ENCODE measurements at regions not wholly inside any gene's neighbourhood (a gene's known extent, or its start where the extent isn't known, plus 50 kb on each side); places are given as distances from the start of the nearest gene placed in this dataset.

DNA sequence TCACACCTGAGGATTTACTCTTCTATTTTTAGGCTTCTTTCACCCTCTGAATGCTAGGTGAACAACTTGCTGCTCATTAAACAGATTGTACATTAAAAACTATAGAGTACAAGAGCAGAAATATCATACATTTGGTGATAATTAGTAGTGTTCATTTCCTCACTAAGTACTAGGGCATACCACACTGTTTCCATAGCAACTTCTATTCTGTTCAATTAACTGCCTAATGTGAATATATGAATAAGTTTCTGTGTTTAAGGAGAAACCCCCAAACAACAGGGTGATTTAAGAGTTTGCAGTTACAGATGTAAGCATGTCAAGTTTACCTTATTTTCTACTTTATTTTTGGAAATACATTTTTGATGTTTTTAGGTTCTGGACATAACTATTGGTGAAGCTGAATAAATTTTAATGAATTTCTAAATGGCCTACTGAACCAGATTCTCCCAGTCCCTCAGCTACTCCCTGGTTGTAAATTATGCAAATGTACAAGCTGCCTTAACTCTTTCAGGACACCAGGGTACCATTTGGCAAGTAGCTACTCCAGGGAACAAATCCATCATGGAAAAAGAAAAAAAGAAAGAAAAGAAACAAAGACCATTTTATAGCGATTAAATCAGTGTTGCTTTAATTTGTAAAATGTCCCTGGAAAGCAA, 199.8 kb upstream of the NAV3 start:
- in situ Hi-C loops (cut with MboI; ENCODE audit: low pct_unique_long_range_greater_than_20kb, low sequenced_read_pairs, unreplicated experiment): no loop called here
- no peak for DNase-seq (ENCODE audit: low spot score)

DNA sequence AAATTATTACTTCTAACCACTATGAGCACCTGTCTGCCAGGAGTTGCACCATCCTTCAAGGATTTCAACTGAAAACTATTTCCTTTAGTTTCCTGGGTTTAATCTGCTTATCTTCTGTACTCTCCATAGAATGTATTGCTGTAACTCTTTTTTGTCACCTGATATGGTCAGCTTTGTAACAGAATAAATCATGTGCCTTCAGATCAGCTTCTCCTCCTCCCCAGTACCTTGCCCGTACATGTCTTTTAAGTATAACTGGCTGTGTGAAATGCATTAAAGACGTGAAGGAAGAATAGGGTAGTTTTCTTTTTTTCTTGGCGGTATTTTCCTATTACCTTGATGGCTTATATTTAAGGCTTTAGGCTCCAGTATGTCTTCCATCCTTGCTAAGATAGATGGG, 200.3 kb upstream of the NAV3 start:
- TF ChIP-seq, protein P1, sequence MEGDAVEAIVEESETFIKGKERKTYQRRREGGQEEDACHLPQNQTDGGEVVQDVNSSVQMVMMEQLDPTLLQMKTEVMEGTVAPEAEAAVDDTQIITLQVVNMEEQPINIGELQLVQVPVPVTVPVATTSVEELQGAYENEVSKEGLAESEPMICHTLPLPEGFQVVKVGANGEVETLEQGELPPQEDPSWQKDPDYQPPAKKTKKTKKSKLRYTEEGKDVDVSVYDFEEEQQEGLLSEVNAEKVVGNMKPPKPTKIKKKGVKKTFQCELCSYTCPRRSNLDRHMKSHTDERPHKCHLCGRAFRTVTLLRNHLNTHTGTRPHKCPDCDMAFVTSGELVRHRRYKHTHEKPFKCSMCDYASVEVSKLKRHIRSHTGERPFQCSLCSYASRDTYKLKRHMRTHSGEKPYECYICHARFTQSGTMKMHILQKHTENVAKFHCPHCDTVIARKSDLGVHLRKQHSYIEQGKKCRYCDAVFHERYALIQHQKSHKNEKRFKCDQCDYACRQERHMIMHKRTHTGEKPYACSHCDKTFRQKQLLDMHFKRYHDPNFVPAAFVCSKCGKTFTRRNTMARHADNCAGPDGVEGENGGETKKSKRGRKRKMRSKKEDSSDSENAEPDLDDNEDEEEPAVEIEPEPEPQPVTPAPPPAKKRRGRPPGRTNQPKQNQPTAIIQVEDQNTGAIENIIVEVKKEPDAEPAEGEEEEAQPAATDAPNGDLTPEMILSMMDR (IDR thresholded peaks at IDR 0.05; ENCODE audit: extremely low read depth, insufficient read depth, missing control alignments): no peak
- in situ Hi-C loops (cut with MboI; ENCODE audit: low pct_unique_long_range_greater_than_20kb, low sequenced_read_pairs, unreplicated experiment): no loop called here
- no peak for DNase-seq (ENCODE audit: low spot score)

More for the DNA sequence above, 199.8 kb upstream of the NAV3 start:
- TF ChIP-seq, protein P1 (IDR thresholded peaks at IDR 0.05; ENCODE audit: extremely low read depth, insufficient read depth, missing control alignments): no peak

DNA sequence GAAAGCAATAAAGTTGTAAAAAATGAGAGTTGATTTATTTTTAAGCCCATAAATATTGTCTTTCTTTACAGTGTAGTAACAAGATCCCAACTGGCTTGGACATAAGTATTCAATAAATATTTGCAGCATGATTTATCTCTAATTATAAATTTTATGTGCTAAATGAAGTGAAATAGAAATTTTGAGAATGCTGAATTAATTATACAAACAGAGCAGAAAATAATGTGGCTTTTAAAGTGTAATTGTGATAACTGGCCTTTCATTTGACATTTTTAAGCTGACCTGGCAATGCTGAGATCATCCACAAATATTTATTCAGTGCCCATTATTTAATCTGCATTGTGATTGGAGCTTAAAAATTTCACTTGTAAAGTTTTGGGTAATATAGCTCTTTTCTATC, 201.6 kb upstream of the NAV3 start:
- in situ Hi-C loops (cut with MboI; ENCODE audit: low pct_unique_long_range_greater_than_20kb, low sequenced_read_pairs, unreplicated experiment): no loop called here
- TF ChIP-seq, protein P1 (IDR thresholded peaks at IDR 0.05; ENCODE audit: extremely low read depth, insufficient read depth, missing control alignments): no peak
- DNase-seq (ENCODE audit: low spot score): no peak

DNA sequence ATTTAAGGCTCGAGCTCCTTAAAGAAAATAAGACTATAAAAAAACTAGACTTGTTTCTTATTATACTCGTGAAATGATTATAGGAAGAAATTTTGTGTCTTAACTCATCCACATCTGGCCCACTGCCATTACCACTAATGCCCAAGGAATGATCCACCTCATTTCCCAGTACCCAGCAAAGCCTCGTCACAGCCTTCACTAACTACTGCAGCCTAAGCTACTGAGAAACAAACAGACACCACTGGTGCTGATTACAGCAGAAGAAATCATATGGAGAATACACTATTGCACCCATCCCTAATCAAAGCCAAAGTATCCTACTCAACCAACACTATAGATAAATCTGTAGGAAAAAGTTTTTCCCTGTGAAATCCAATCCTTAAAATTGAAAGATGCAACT, 205.3 kb upstream of the NAV3 start:
- in situ Hi-C loops (cut with MboI; ENCODE audit: low pct_unique_long_range_greater_than_20kb, low sequenced_read_pairs, unreplicated experiment): no loop called here
- DNase-seq (ENCODE audit: low spot score): no peak
- TF ChIP-seq, protein P1 (IDR thresholded peaks at IDR 0.05; ENCODE audit: extremely low read depth, insufficient read depth, missing control alignments): no peak

DNA sequence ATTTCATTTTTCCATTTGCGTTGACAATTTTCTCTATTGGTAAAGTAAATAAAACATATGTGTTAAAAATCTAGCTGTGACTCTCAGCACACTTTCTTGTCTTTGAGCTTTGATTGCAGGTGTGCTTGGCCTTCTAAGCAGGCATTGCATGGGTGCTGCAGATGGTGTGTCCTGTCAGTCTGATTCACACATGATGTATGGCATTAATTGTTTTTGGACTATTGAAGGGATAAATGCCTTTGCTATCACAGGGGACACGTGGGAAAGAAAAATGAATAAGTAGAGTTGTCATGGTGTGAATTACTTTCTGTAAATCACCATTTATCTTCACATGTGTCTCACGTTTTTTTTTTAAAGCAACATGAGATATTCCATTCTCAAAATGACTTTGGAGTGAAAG, 211.3 kb upstream of the NAV3 start:
- in situ Hi-C loops (cut with MboI; ENCODE audit: low pct_unique_long_range_greater_than_20kb, low sequenced_read_pairs, unreplicated experiment): no loop called here
- DNase-seq (ENCODE audit: low spot score): no peak
- TF ChIP-seq, protein P1 (IDR thresholded peaks at IDR 0.05; ENCODE audit: extremely low read depth, insufficient read depth, missing control alignments): no peak

DNA sequence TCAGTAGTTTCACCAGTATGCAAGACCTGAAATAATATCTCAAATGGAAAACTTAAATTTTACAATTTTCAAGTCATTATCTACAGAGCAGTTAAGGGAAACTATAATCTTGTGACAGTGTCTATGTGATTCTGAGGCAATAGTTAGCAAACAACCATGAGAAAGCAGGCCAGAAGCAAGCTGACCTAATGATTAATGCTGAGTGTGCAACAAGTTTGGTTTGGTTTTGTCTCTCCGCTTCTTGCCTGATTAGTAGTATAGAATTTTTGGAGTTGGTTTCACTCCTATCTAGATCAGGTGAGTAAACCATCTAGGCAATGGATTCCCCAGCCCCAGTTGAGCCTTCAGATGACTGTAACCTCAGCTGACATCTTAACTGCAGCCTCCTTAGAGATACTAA, 212.9 kb upstream of the NAV3 start:
- in situ Hi-C loops (cut with MboI; ENCODE audit: low pct_unique_long_range_greater_than_20kb, low sequenced_read_pairs, unreplicated experiment): no loop called here
- DNase-seq (ENCODE audit: low spot score): no peak
- TF ChIP-seq, protein P1 (IDR thresholded peaks at IDR 0.05; ENCODE audit: extremely low read depth, insufficient read depth, missing control alignments): no peak
